Mesodermal cell (in vitro differentiated cells): ENCODE measurements at regions not wholly inside any gene's neighbourhood (a gene's known extent, or its start where the extent isn't known, plus 50 kb on each side); places are given as distances from the start of the nearest gene placed in this dataset.

Source experiments
- H3K27ac ChIP-seq: 2 replicates; pipeline ENCODE4 v1.7.0; 2013; ENCODE audit warnings: mild to moderate bottlenecking, low read depth, low read length, moderate library complexity; ENCODE audit not compliant: severe bottlenecking
- H3K36me3 ChIP-seq: 2 replicates; pipeline ENCODE4 v1.7.1; 2013; ENCODE audit warnings: mild to moderate bottlenecking, low read length, moderate library complexity; ENCODE audit not compliant: control insufficient read depth, insufficient read depth
- H3K4me1 ChIP-seq: one replicate; pipeline ENCODE4 v1.7.1; 2013; ENCODE audit warnings: mild to moderate bottlenecking, low read length; ENCODE audit not compliant: insufficient read depth, control insufficient read depth, poor library complexity, severe bottlenecking
- H3K4me3 ChIP-seq: 2 replicates; pipeline ENCODE4 v1.7.0; 2013; ENCODE audit warnings: low read length, control low read depth, mild to moderate bottlenecking; ENCODE audit not compliant: insufficient read depth, poor library complexity, severe bottlenecking; ENCODE audit errors: extremely low read depth
- H3K9me3 ChIP-seq: 2 replicates; pipeline ENCODE4 v1.7.1; 2013; ENCODE audit warnings: mild to moderate bottlenecking, low read length, moderate library complexity; ENCODE audit not compliant: control insufficient read depth
- WGBS, 2 experiments: methylation state at CpG; one replicate each; pipeline ENCODE4 v1.1.5; 2013; ENCODE audit warnings: missing lambda C conversion rate in 2 of 2; ENCODE audit not compliant: insufficient coverage in 2 of 2; 5-methylcytosine and 5-hydroxymethylcytosine counted together

DNA sequence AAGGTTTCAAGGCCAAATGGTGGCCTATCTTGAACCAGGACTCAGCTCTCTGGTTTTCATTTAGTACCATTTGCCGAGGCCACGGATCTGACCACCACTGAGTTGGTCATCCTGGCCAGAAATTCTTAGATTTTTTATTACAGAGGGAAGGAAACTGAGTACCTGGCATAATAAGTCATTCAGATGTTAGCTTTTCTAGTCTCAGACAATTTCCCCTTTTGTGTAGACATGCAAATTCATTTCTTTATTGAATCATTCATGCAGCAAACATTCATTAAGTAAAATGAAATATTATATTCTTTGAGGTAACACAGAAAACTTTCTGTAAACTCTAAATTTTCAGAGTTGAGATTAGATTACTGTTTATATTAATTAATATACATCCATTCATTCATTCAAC lies 223.7 kb downstream of the PDCD6IP start:
- no peak overlapping the region for H3K4me3 ChIP-seq
- WGBS, 2 experiments: 60% methylated on average over 1 of the region's 2 CpGs; no CpG with 5 or more reads in 1 of the 2 experiments
- H3K27ac ChIP-seq: no peak overlapping the region
- no peaks in the 10 kb centered on the region for H3K36me3 ChIP-seq
- H3K4me1 ChIP-seq: peaks cover under 1% of the 10 kb centered on the region
- H3K9me3 ChIP-seq: no peaks in the 10 kb centered on the region

DNA sequence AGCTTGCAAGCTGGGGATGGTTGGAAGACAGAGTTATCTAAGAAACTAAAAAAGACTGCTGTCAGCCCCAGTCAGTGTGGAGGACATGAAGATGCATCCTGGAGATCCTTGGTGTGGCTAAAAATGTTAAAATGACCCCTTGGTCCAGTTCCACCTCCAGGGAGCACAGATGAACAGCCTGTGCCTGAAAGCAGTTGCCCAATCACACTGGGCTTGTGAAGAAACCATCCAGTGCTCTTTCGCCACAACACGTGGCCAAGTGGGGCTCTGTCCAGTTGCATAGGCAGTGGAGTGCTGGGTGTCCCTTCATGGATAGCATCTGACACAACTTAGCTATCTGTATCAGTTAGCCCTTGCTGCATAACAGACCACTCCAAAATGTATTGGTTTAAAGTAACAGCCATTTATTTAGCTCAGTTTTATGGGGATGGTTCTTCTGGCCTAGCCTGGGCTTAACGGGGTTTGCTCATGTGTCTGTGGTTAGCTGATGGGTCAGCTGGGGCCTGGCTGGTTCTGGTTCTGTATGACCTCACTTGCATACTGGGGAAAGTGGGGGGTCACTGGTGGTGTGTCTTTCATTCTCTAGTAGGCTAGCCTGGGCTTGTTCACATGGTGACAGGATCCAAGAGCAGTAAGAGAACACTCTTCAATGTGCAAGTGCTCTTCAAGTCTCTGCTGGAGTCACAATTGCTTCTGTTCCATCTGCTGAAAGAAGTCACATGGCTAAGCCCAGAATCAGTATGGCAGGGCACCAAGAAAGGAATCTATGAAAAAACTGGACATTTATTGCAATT lies 226.2 kb downstream of the PDCD6IP start:
- Histone ChIP-seq H3K4me1 (no peaks in the 10 kb centered on the region), H3K36me3 (no peaks in the 10 kb centered on the region), H3K9me3 (no peaks in the 10 kb centered on the region), H3K4me3 (no peak overlapping the region), H3K27ac (no peak overlapping the region)
- WGBS, 2 experiments: 100% methylated on average over 2 of the region's 3 CpGs; no CpG with 5 or more reads in 1 of the 2 experiments

DNA sequence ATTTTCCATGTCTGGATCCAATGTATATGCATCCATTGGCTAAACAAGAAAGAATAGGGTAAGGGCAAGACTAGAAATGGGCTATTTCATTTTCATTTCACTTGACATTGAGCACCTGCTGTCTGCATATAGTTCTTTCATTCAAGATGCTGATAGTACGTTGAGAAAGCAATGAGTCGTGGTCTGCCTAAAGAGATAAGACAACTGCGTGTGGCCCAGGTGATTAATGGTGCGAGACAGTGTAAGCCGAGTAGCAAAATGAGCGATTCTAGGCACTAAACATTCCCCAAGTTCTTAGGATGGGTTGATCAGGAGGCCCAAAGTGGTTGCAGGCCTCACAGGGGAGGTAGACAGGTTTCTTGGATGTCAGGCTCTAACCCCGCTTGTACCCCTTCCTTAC lies 235.4 kb downstream of the PDCD6IP start:
- Histone ChIP-seq H3K4me1 (no peaks in the 10 kb centered on the region), H3K4me3 (no peak overlapping the region), H3K27ac (no peak overlapping the region), H3K9me3 (no peaks in the 10 kb centered on the region), H3K36me3 (no peaks in the 10 kb centered on the region)
- WGBS, 2 experiments: 88 to 94% methylated on average over 5 to 6 of the region's 7 CpGs

DNA sequence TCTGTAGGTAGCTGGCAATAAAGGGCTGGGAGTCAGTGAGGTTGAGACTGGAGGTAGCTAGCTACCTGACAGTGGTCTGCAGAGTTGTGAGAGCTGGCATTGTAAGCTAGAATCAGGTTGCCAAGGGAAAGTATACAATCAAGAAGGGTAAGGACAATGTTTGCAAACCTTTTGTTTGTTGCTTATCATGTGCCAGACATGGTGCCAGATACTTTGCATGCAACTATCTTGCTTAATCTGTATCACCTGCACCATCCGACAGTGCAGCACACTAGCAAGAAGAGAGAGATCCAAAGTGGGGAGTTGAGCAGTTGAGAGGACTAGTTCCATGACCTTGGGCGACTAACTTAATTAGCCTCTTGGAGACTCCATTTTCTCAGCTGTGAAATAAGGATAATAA lies 236.4 kb downstream of the PDCD6IP start:
- whole genome bisulfite sequencing, 2 experiments: no CpG with 5 or more reads among the region's 2 CpGs
- H3K27ac ChIP-seq: no peak overlapping the region
- H3K4me1 ChIP-seq: no peaks in the 10 kb centered on the region

DNA sequence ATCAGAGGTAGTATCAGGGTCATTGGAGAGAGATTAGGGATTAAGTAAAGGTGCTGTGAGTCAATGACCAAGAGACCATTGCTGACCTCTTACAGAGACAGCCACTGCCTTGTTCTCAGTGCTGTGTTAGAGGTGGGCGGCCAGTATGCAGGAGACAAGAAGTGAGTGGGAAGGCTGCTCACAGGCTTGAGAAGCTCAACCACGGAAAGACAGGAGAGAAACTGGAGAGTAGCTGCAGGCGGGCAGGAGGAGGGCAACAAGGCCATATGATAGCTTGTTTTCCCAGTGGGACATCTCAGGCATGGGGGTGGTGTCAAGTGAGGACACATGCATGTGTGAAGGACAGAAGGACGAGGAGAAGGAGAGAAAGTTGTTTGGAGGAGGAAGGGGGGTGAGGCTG lies 237.3 kb downstream of the PDCD6IP start:
- Histone ChIP-seq H3K36me3 (no peaks in the 10 kb centered on the region), H3K9me3 (no peaks in the 10 kb centered on the region), H3K27ac (no peak overlapping the region), H3K4me1 (no peaks in the 10 kb centered on the region), H3K4me3 (no peak overlapping the region)
- 75 to 77% methylated on average over 4 of the region's 4 CpGs for WGBS, 2 experiments

More for the DNA sequence above, 236.4 kb downstream of the PDCD6IP start:
- Histone ChIP-seq H3K4me3 (no peak overlapping the region), H3K9me3 (no peaks in the 10 kb centered on the region), H3K36me3 (no peaks in the 10 kb centered on the region)

DNA sequence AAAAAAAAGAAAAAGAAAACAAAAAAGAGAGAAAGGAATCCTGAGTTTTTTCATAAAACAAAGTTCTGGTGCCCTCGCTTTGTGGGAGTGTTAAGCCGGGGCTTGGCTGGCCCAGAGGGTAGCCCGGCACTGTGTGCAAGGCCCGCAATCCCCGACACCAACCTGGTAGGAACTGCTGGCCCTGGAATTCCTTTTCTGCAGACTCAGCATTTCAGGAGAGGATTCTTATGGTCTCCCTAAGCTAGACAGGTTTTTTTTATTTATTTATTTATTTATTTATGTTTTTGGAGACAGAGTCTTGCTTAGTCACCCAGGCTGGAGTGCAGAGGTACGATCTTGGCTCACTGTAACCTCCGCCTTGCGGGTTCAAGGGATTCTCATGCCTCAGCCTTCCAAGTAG lies 238.8 kb downstream of the PDCD6IP start:
- 96 to 98% methylated on average over 6 to 7 of the region's 8 CpGs for WGBS, 2 experiments
- H3K27ac ChIP-seq: no peak overlapping the region
- no peaks in the 10 kb centered on the region for H3K4me1 ChIP-seq
- H3K4me3 ChIP-seq: no peak overlapping the region
- H3K36me3 ChIP-seq: no peaks in the 10 kb centered on the region
- H3K9me3 ChIP-seq: no peaks in the 10 kb centered on the region

DNA sequence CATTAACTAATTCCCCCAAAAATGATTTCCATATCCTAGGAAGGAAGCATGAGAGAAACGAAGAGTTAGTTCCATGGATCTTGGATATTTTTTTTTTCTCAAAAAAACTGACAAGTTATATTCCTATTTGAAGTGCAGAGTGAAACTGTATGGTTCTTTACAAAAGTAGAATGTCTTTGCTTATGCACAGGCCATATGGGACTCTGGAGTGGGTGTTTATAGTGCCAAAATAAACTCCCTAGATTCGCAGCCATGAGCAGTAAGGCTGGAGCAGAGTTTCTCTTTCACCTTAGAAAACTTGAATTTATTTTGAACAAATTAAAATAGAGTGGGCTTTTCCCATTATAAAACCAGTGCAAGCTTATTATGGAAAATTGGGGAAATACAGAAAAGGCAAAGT lies 239.7 kb downstream of the PDCD6IP start:
- H3K9me3 ChIP-seq: no peaks in the 10 kb centered on the region
- no peaks in the 10 kb centered on the region for H3K36me3 ChIP-seq
- no peak overlapping the region for H3K4me3 ChIP-seq
- no CpG with 5 or more reads among the region's 2 CpGs for WGBS, 2 experiments
- H3K4me1 ChIP-seq: no peaks in the 10 kb centered on the region
- no peak overlapping the region for H3K27ac ChIP-seq

DNA sequence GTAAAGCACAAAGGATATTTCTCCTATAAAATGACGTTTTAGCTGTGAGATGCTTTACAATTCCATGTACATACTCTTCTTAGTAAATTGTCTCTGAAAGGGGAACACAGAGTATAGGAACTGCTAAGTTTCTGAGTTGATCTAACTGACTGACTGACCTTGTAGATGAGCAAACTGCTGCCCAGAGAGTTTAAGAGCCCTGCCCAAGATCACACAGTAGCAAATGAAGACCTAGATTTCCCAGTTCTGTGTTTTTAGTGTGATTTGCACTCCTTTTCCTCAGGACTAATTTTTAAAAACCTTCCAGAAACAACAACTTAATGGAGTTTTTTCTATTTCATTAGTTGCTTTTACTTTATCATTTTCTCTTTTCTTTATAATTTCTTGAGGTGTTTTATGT lies 247.7 kb downstream of the PDCD6IP start:
- WGBS, 2 experiments: 100% methylated on average over 1 of the region's 1 CpG; no CpG with 5 or more reads in 1 of the 2 experiments
- no peak overlapping the region for H3K4me3 ChIP-seq
- no peaks in the 10 kb centered on the region for H3K4me1 ChIP-seq
- no peaks in the 10 kb centered on the region for H3K9me3 ChIP-seq
- no peaks in the 10 kb centered on the region for H3K36me3 ChIP-seq
- no peak overlapping the region for H3K27ac ChIP-seq

DNA sequence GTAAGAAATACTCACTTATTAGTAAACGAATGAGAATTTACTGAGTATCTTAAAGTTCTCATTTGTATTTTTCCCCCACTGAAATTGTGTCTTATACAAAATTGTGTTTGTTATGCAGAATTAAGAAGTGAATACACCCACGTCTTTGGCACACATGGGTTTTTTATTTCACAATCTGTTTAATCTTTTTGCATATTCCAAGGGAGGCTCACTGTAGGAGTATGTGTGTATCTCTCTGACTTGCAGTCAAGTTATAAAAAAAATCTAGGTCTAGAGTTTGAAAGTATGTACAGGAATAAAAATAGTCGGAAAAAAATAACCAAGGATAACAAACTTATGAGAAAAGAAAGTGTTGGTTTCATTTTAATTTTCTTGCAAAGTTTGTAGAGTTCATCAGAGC lies 255.2 kb downstream of the PDCD6IP start:
- WGBS, 2 experiments: no CpG with 5 or more reads among the region's 3 CpGs
- Histone ChIP-seq H3K36me3 (no peaks in the 10 kb centered on the region), H3K27ac (no peak overlapping the region), H3K9me3 (no peaks in the 10 kb centered on the region), H3K4me1 (no peaks in the 10 kb centered on the region), H3K4me3 (no peak overlapping the region)

DNA sequence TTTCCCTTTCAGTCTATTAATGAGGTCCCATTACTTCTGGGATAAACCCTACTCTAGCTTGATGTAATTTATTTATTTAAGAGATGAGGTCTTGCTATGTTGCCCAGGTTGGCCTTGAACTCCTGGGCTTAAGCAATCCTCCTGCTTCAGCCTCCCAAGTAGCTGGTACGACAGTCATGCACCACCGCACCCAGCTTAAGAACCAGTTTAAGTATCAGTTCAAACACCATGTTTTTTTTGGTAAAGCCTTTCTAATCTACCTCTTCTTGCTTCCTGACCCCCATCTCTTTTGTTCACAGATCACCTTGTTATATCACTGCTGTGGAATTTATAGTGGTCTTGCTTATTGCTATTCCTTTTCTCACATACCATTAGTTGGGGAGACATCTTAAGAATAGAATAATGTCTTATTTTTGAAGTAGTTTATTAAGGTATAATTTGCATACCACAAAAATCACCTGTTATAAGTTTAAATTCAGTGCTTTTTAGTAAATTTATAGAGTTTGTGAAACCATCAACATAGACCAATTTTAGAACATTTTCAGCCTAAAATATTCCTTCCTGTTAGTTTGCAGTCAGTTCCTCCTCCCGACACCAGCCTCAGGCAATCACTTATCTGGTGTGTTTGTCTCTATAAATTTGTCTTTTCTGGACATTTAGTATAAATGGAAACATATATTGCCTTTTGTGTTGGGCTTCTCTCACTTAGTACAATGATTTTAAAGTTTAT lies 257.9 kb downstream of the PDCD6IP start:
- Histone ChIP-seq H3K4me1 (no peaks in the 10 kb centered on the region), H3K27ac (no peak overlapping the region), H3K36me3 (no peaks in the 10 kb centered on the region), H3K9me3 (no peaks in the 10 kb centered on the region), H3K4me3 (no peak overlapping the region)
- WGBS, 2 experiments: 88 to 100% methylated on average over 2 of the region's 3 CpGs

DNA sequence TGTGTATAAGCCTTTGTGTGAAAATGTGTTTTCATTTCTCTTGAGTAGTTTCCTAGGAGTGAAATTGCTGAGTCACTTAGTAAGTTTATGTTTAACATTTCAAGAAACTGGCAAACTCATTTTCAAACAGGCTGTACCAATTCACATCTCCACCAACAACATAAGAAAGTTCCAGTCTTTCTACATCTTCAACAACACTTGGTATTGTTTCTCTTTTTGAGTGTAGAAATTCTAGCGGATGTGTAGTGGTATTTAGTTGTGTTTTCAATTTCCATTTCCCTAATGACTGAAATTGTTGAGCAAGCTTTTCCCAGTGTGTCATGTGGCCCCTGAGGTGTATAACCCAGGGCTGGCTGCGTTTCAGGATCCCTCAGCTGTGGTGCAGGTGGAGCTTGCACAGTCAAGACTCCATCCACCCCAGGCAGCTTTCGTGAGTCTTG lies 258.5 kb downstream of the PDCD6IP start:
- H3K4me1 ChIP-seq: no peaks in the 10 kb centered on the region
- H3K9me3 ChIP-seq: no peaks in the 10 kb centered on the region
- WGBS, 2 experiments: 86 to 100% methylated on average over 1 of the region's 3 CpGs
- H3K4me3 ChIP-seq: no peak overlapping the region
- H3K36me3 ChIP-seq: no peaks in the 10 kb centered on the region
- no peak overlapping the region for H3K27ac ChIP-seq
